GM21390 (cell line): ENCODE measurements at regions not wholly inside any gene's neighbourhood (a gene's known extent, or its start where the extent isn't known, plus 50 kb on each side); places are given as distances from the start of the nearest gene placed in this dataset.
A peak's percentile ranks its signal among the peaks of the same experiment; 100 is the strongest.

Experiments used
- ATAC-seq: cut with Tn5 transposase; IDR thresholded peaks from one replicate; pipeline ENCODE4 v1.9.1; 2021; ENCODE audit not compliant: unreplicated experiment

- no peak for ATAC-seq
These were observed 52.7 kb upstream of the ALK start for GRCh38 chr2:29974086-29974485.

- no peak for ATAC-seq
These were observed 55.9 kb upstream of the ALK start for GRCh38 chr2:29977284-29977683.

DNA sequence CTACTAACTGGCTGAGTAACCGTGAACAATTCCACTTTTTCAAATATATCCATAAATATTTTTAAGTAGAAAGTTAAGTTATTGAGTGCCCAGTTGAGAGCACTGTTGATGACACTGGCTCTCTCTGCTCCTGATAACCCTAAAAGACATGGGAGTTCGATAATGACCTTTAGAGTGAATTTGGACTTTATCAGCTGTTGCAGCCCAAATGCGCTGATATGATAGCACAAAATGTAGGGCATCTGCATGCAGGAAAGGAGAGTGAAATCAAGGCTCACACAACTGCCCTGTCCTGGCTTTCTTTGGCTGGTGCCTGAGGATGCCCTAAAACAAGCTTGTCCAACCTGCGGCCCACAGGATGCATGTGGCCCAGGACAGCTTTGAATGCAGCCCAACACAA is 60.0 kb upstream of the ALK start:
- ATAC-seq: no peak

DNA sequence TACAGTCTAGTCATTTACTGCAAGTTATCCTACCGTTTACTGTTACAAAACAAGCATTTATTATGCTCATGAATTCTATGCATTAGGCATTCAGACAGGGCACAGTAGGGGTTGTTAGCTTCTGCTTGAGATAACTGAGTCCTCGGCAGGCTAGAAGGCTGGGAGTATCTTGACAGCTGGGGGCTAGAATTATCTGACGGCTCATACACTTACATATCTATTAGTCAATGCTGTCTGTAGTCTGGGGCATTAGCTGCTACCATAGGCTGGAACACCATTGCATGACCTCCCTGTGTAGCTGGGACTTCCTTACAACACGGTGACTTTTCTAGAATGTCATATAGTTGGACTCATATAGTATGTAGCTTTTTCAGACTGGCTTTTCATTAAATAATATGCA is 61.9 kb upstream of the ALK start:
- no peak for ATAC-seq

DNA sequence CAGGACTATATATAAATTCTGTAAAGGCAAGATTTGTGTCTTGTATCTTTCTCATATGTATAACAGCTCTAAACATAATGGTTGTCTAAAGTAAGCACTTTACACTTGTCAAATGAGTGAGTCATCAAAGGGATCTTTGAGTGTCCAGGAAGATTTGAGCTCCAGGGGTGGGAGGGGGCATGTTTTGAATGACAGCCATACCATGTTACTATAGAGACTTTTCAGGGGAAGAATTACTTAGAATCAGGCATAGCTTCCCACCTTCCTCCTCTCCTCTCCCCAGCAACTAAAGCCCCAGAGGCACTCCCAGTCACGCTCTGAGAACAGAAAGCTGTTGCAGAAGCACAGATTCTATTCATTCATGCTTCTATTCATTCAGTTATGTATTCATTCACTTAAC is 65.8 kb upstream of the ALK start:
- no peak for ATAC-seq

GRCh38 chr2:29990129-29990528 is 68.7 kb upstream of the ALK start:
- ATAC-seq: no peak

GRCh38 chr2:29991086-29991485 is 69.7 kb upstream of the ALK start:
- no peak for ATAC-seq

DNA sequence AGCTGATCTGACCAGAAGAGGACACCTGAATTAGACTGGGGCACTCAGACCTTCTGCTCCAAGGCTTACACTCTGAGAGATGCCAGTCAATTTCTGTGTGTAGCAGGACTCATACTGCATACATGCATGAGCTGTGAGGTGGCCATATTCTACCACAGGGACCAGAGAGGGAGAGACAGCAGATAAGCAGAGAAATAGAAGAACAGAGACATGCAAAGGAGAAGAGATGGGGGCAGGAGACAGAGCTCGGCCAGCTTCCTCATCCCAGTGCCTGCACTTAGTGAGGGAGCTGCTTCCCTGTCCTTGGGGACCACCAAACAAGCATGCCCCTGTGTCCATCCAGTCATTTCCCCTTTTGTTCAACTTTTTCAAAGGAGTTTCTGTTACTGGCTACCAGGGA is 73.9 kb upstream of the ALK start:
- no peak for ATAC-seq

GRCh38 chr2:30003128-30003527 is 81.7 kb upstream of the ALK start:
- no peak for ATAC-seq

GRCh38 chr2:30022444-30023071 is 101.2 kb upstream of the ALK start:
- peak; percentile 93 for ATAC-seq

DNA sequence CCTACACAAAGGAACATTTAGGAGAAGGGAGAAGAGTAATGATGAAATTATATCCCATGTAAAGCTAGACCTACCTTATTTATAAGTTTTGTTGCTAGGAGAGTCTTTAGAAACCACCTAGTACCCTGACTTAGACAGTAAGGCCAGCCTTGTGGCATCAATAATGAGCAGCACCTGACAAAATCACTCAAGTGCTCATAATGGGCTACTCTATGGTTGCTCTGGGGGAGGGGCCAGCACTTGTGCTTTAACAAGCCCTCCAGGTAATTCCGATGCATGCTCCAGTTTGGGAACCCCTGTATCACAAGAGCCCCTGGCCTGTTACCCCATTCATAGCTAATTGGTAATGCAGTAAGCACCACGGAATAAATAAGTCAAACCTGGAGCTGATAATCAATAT is 102.9 kb upstream of the ALK start:
- ATAC-seq: no peak

DNA sequence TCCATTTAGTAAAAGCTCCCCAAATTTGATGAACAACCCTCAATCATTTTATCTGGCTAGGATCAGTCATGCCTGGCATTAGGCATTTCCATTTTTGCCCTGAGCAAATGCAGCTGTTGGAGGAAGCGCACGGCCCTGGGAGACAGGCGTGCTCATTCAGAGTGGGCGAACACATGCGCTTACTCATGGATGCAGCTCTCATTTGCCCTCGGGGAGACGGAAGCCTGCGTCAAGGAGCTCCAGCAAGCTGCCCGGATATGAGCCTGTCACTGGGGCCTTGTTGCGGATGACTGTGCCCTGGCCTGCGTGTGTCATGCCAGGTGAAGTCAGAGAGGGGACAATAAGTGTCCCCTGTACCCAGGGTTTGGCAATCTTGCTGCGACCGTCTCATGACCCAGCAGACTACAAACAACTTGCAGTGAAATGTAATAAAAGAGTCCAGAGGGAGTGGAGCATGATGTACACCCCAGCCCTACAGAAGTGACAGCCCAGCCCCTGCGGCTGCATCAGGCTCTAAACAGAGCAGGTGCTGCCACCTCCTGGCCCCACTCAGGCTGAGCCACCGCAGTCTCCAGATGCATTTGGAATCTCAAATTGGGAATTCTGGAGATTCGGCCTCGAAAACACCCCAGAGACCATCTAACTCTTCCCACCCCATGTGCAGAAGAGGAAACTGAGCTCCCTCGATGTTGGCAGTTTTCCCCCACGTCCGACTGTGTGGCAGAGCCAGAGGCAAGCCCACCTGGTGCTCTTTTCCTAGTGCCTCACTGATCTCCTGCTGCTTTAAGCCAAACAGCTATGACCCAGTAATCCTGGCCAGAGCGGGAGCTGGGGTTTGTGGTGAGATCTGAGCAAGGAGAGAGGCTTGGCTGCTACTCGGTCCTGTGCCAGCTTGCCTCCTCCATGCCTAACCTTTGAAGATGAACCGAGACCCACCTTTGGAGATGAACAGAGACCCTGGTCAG is 105.0 kb upstream of the ALK start:
- ATAC-seq: no peak

DNA sequence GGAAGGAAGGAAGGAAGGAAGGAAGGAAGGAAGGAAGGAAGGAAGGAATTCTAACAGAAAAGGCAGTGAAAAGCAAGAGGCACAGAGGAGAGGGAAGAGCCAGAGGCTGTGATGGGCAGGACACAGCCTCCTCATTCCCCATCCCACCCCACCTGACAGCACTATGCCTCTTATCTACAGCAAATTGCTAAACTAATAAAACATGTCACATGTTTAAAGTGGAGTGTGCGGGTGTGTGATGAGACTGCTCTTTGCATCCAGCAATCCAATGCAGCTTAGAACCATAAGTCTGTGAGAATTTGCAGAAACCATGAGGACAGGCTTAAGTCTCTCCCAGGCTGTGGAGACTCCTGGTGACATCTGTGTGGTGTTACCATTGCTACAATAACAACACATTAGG is 108.4 kb upstream of the ALK start:
- ATAC-seq: no peak

DNA sequence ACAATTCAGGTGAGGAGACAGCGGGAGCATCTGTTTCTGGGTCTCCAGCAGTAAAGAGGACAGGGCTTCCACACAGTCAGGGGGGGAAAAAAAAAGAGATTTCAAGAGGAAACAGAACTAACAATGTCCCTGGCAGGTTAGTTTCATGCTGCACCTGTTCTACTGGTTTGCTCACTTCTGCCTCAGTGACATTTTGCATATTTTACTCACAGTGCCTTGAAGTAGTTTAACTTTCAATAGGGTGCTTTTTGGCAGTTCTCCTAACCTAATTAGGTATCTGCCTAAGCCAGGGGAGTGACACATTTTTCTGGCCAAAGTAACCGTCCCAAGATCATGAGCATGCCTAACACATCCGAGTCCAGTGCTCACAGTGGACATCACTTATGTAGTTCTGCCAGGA is 109.0 kb upstream of the ALK start:
- ATAC-seq: no peak

DNA sequence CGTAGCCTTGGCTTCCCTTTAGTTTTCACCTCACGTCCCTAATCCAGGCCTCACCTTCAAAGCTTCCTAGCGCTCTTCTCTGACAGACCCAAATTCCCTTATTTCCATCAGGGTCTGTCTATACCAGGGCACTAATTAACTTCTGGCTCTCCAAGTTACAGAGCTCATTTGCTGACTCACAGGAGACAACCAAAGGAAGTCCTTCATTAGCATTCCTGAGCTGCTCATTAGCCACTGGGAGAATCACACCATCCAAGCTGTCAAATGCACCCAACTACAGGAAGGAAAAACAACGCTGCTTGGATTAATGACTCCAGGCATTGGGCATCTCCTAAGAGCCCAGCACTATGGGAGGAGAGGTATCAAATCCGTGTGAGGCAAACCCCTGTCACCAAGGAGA is 109.8 kb upstream of the ALK start:
- ATAC-seq: no peak

GRCh38 chr2:30034052-30034775 is 112.6 kb upstream of the YPEL5 start:
- ATAC-seq: no peak

GRCh38 chr2:30037016-30037415 is 109.8 kb upstream of the YPEL5 start:
- no peak for ATAC-seq

DNA sequence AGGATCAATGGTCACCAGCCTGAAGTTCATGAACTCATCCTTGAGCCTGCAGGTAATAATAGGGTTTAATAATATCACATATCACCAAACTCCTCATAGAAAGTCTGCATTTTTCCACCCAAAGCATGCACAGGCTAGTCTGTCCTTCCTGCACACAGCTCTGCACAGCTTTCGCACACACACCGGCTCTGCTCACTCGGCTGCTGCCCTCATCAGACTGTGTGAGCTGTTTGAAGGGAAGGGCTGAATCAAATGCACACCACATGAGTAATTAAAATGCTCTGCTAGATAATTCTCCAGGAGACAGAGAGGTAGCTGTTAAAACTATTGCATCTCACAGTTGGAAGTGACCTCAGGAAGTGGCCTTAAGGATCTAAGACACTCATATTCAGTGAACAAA is 108.4 kb upstream of the YPEL5 start:
- ATAC-seq: no peak

DNA sequence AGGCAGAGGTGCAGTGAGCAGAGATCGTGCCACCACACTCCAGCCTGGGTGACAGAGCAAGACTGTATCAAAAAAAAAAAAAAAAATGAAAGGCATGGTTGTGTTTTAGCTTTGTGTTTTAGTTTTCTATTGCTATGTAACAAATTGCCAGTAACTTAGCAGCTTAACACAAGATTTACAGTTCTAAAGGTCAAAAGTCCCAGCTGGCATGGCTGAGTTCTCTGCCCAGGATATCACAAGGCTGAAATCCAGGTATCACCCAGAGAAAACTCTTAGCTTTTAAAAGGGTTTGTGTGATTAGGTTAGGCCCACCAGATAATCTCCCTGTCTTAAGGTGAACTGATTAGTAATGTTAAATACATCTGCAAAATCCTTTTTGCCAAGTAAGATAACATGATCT is 107.7 kb upstream of the YPEL5 start:
- ATAC-seq: no peak

GRCh38 chr2:30040147-30040546 is 106.7 kb upstream of the YPEL5 start:
- no peak for ATAC-seq

DNA sequence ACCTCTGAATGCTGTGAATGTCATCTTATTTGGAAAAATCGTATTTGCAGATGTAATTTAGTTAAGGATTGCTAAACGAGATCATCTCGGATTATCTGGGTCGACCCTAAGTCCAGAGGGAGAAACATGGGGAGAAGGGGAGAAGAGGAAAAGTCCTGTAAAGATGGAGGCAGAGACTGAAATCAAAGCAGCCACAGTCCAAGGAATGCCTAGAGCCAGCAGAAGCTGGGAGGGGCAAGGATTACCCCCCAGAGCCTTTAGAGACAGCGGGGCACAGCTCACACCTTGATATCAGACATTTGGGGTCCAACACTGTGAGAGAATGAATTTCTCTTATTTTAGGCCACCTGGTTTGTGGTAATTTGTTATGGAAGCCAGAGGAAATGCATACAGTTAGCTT is 104.9 kb upstream of the YPEL5 start:
- no peak for ATAC-seq

- ATAC-seq: no peak
These were observed 100.4 kb upstream of the YPEL5 start for GRCh38 chr2:30046396-30046795.
